IMR-90 (cell line): ENCODE measurements at regions not wholly inside any gene's neighbourhood (a gene's known extent, or its start where the extent isn't known, plus 50 kb on each side); places are given as distances from the start of the nearest gene placed in this dataset.

ENCODE experiments used
- ATAC-seq: fragments of 200-7000 bp; cut with Tn5 transposase; 2 replicates; pipeline ENCODE4 v1.9.1; 2020; ENCODE audit warnings: low read depth, mild to moderate bottlenecking, moderate library complexity
- BruUV-seq: library from RNA; stranded (reverse); fragments of 400-500 nt; replicated peaks from 2 replicates; lab custom pipeline; 2021; lab: Mats Ljungman, UMichigan
- CTCF ChIA-PET: fragments of 300-600 bp; formaldehyde crosslinking; extraction: SDS; loops from one replicate; lab custom pipeline; 2021; ENCODE audit warnings: antibody characterized with exemption; lab: Yijun Ruan, JAX
- POLR2A ChIA-PET: fragments of 300-600 bp; sonication (Branson Sonifier 250); formaldehyde crosslinking; loops from one replicate; lab custom pipeline; 2022; ENCODE audit warnings: antibody characterized with exemption; ENCODE audit not compliant: unreplicated experiment; lab: Charles Lee
- DNase-seq: peaks from one replicate; pipeline ENCODE4 v3.0.0; 2013
- H2AFZ ChIP-seq: replicated peaks from 2 replicates; pipeline ENCODE3; 2013; ENCODE audit warnings: low read length, mild to moderate bottlenecking; ENCODE audit not compliant: poor library complexity
- H2AK5ac ChIP-seq: 2 replicates; pipeline ENCODE4 v1.6.1; 2013; ENCODE audit warnings: low read depth, low read length, inconsistent platforms
- H2AK9ac ChIP-seq: replicated peaks from 2 replicates; pipeline ENCODE3; 2013; ENCODE audit warnings: mild to moderate bottlenecking, low read depth, low read length, moderate library complexity; ENCODE audit not compliant: poor library complexity
- H2BK120ac ChIP-seq: 2 replicates; pipeline ENCODE4 v1.6.1; 2013; ENCODE audit warnings: low read depth, low read length, inconsistent platforms
- H2BK15ac ChIP-seq: 3 replicates; pipeline ENCODE4 v1.6.1; 2013; ENCODE audit warnings: low read depth, low read length, inconsistent platforms
- H2BK20ac ChIP-seq: 2 replicates; pipeline ENCODE4 v1.6.1; 2013; ENCODE audit warnings: low read depth, mild to moderate bottlenecking, inconsistent platforms, low read length, moderate library complexity
- H2BK5ac ChIP-seq: 2 replicates; pipeline ENCODE4 v1.6.1; 2013; ENCODE audit warnings: mild to moderate bottlenecking, low read depth, low read length, inconsistent platforms; ENCODE audit not compliant: poor library complexity, severe bottlenecking
- H3K14ac ChIP-seq: replicated peaks from 2 replicates; pipeline ENCODE4 v1.6.1; 2013; ENCODE audit warnings: low read depth, low read length, inconsistent platforms
- H3K18ac ChIP-seq: 2 replicates; pipeline ENCODE4 v1.6.1; 2013; ENCODE audit warnings: low read depth, low read length, control low read depth
- H3K23ac ChIP-seq: 2 replicates; pipeline ENCODE4 v1.6.1; 2013; ENCODE audit warnings: low read depth, low read length, inconsistent platforms
- H3K27ac ChIP-seq: 2 replicates; pipeline ENCODE4 v1.5.1; 2013; ENCODE audit warnings: mild to moderate bottlenecking, control low read depth, low read length; ENCODE audit not compliant: insufficient read depth
- H3K27me3 ChIP-seq: 2 replicates; pipeline ENCODE4 v1.6.1; 2013; ENCODE audit warnings: low read length; ENCODE audit not compliant: control insufficient read depth, insufficient read depth
- H3K36me3 ChIP-seq: 2 replicates; pipeline ENCODE4 v1.6.1; 2013; ENCODE audit warnings: low read length, mixed read lengths; ENCODE audit not compliant: control insufficient read depth, insufficient read depth
- H3K4ac ChIP-seq: 2 replicates; pipeline ENCODE4 v1.6.1; 2013; ENCODE audit warnings: low read depth, low read length, inconsistent platforms
- H3K4me1 ChIP-seq: 2 replicates; pipeline ENCODE4 v1.6.1; 2013; ENCODE audit warnings: low read length, mixed read lengths; ENCODE audit not compliant: control insufficient read depth, insufficient read depth
- H3K4me2 ChIP-seq: 2 replicates; pipeline ENCODE4 v1.6.1; 2013; ENCODE audit warnings: low read depth, mild to moderate bottlenecking, control low read depth, low read length, moderate library complexity
- H3K4me3 ChIP-seq: 2 replicates; pipeline ENCODE4 v1.5.1; 2013; ENCODE audit warnings: low read depth, mild to moderate bottlenecking, control low read depth, low read length, moderate library complexity; ENCODE audit not compliant: insufficient read depth
- H3K56ac ChIP-seq: 2 replicates; pipeline ENCODE4 v1.6.1; 2013; ENCODE audit warnings: low read length, inconsistent platforms; ENCODE audit not compliant: insufficient read depth; ENCODE audit errors: extremely low read depth
- H3K79me1 ChIP-seq, 2 experiments: 2 replicates each; pipeline ENCODE4 v1.6.1; 2013; ENCODE audit warnings: low read length in 2 of 2, inconsistent platforms in 1 of 2, low read depth in 1 of 2
- H3K9ac ChIP-seq: 2 replicates; pipeline ENCODE4 v1.6.1; 2013; ENCODE audit warnings: low read depth, low read length, control low read depth
- H3K9me1 ChIP-seq: 2 replicates; pipeline ENCODE4 v1.6.1; 2013; ENCODE audit warnings: low read length, inconsistent platforms; ENCODE audit not compliant: insufficient read depth
- H3K9me3 ChIP-seq: 2 replicates; pipeline ENCODE4 v1.6.1; 2013; ENCODE audit warnings: low read length; ENCODE audit not compliant: control insufficient read depth, insufficient read depth
- H4K20me1 ChIP-seq: 2 replicates; pipeline ENCODE4 v1.6.1; 2013; ENCODE audit warnings: low read length, inconsistent platforms; ENCODE audit not compliant: insufficient read depth
- H4K5ac ChIP-seq: 2 replicates; pipeline ENCODE4 v1.6.1; 2013; ENCODE audit warnings: mild to moderate bottlenecking, low read depth, low read length, control low read depth
- H4K8ac ChIP-seq, 2 experiments: 2 replicates each; pipeline ENCODE4 v1.6.1; 2013; ENCODE audit warnings: low read depth in 2 of 2, low read length in 2 of 2, control low read depth in 1 of 2, inconsistent platforms in 1 of 2
- H4K91ac ChIP-seq: 2 replicates; pipeline ENCODE4 v1.6.1; 2013; ENCODE audit warnings: low read depth, low read length, inconsistent platforms; ENCODE audit not compliant: insufficient read depth
- BHLHE40 ChIP-seq: fragments of 150-350 bp; IDR thresholded peaks from 2 replicates; pipeline ENCODE4 v1.6.1; 2016; ENCODE audit warnings: mild to moderate bottlenecking, low read depth, low read length
- CEBPB ChIP-seq: IDR thresholded peaks from 2 replicates; pipeline ENCODE4 v1.6.1; 2012; ENCODE audit warnings: low read depth, low read length, improper control_type of control experiment
- CHD1 ChIP-seq: IDR thresholded peaks from 2 replicates; pipeline ENCODE4 v1.6.1; 2012; ENCODE audit warnings: low read depth, low read length, improper control_type of control experiment
- ELK1 ChIP-seq: fragments of 150-350 bp; IDR thresholded peaks from 2 replicates; pipeline ENCODE4 v1.6.1; 2016; ENCODE audit warnings: low read depth, mild to moderate bottlenecking, low read length, moderate library complexity, borderline replicate concordance
- MAFK ChIP-seq: IDR thresholded peaks from 2 replicates; pipeline ENCODE4 v1.6.1; 2012; ENCODE audit warnings: low read depth, low read length, improper control_type of control experiment
- MAZ ChIP-seq: IDR thresholded peaks from 2 replicates; pipeline ENCODE4 v1.6.1; 2012; ENCODE audit warnings: low read depth, mild to moderate bottlenecking, low read length, improper control_type of control experiment, moderate library complexity, borderline replicate concordance
- RCOR1 ChIP-seq: IDR thresholded peaks from 2 replicates; pipeline ENCODE4 v1.6.1; 2012; ENCODE audit warnings: mild to moderate bottlenecking, low read length, improper control_type of control experiment; ENCODE audit not compliant: insufficient replicate concordance
- SMC3 ChIP-seq: fragments of 150-350 bp; IDR thresholded peaks from 2 replicates; pipeline ENCODE4 v1.6.1; 2016; ENCODE audit warnings: low read depth, mild to moderate bottlenecking, antibody characterized with exemption, low read length, moderate library complexity
- USF2 ChIP-seq: fragments of 150-350 bp; IDR thresholded peaks from 2 replicates; pipeline ENCODE4 v1.6.1; 2017; ENCODE audit warnings: mild to moderate bottlenecking, antibody characterized with exemption, low read length, low read depth
- WGBS, 2 experiments: methylation state at CpG; one replicate each; pipeline versions ENCODE4 v1.1.5 to v1.1.7; 2013; ENCODE audit warnings: missing lambda C conversion rate in 2 of 2; ENCODE audit not compliant: insufficient read length in 1 of 2; ENCODE audit errors: extremely low coverage in 2 of 2; 5-methylcytosine and 5-hydroxymethylcytosine counted together
- dilution Hi-C: fragments of 300-500 bp; cut with HindIII; formaldehyde crosslinking; loops from one replicate; pipeline ENCODE4 v1.14.3; 2018; ENCODE audit warnings: low sequenced_read_pairs; ENCODE audit not compliant: unreplicated experiment
- in situ Hi-C: fragments of 300-500 bp; cut with MboI; formaldehyde crosslinking; loops from 3 replicates; pipeline ENCODE4 v1.14.3; 2019; ENCODE audit warnings: low sequenced_read_pairs, inconsistent platforms, mixed read lengths
- intact Hi-C: fragments of 100-400 bp; cut with micrococcal nuclease; formaldehyde crosslinking; loops from 2 replicates; pipeline ENCODE4 v1.10.0; 2022

- Histone ChIP-seq H4K20me1 (no peaks in the 10 kb centered on the region), H2BK20ac (no peak overlapping the region), H4K8ac (no peak overlapping the region), H3K36me3 (no peaks in the 10 kb centered on the region), H2AK9ac (no peak overlapping the region), H3K4me2 (no peak overlapping the region), H2BK5ac (no peak overlapping the region), H2BK120ac (no peak overlapping the region), H3K27ac (no peak overlapping the region), H2BK15ac (no peak overlapping the region), H3K27me3 (no peaks in the 10 kb centered on the region), H3K14ac (no peak overlapping the region), H4K91ac (no peak overlapping the region), H3K18ac (no peak overlapping the region), H3K23ac (no peak overlapping the region), H3K9me3 (no peaks in the 10 kb centered on the region), H3K56ac (no peak overlapping the region), H2AK5ac (no peak overlapping the region), H3K9me1 (no peaks in the 10 kb centered on the region; the same call in 1 of the 2 replicates), H4K5ac (no peak overlapping the region), H3K4me3 (no peak overlapping the region), H3K4me1 (peaks cover 3% of the 10 kb centered on the region; the same call in 1 of the 2 replicates), H3K9ac (no peak overlapping the region), H3K79me1 (no peaks in the 10 kb centered on the region), H2AFZ (no peak overlapping the region), H3K4ac (no peak overlapping the region)
- no peak for ATAC-seq
- BruUV-seq: no TSS peak
- dilution Hi-C loops: no loop called here
- no peak for TF ChIP-seq RCOR1
- TF ChIP-seq SMC3: no peak
- no peak for TF ChIP-seq ELK1
- no peak for TF ChIP-seq MAZ
- no peak for TF ChIP-seq MAFK
- no peak for TF ChIP-seq CEBPB
- no peak for TF ChIP-seq CHD1
- no peak for TF ChIP-seq USF2
- no peak for TF ChIP-seq BHLHE40
- WGBS, 2 experiments: no CpG with 5 or more reads among the region's 1 CpG
- ChIA-PET CTCF (no interaction called here), POLR2A (no interaction called here)
- in situ Hi-C loops: no loop called here
- intact Hi-C loops: no loop called here
- DNase-seq: no peak
Observed at GRCh38 chr5:127993476-127993875, 90.1 kb upstream of the SLC12A2 start.
